GM12864 (cell line): ENCODE measurements at regions not wholly inside any gene's neighbourhood (a gene's known extent, or its start where the extent isn't known, plus 50 kb on each side); places are given as distances from the start of the nearest gene placed in this dataset.

Source experiments
- DNase-seq: peaks from one replicate; pipeline ENCODE4 v3.0.0-alpha.2; 2011; ENCODE audit warnings: low read depth
- H3K4me3 ChIP-seq: 2 replicates; pipeline ENCODE4 v1.5.1; 2011; ENCODE audit warnings: mild to moderate bottlenecking, low read depth, low read length, control low read depth
- TF ChIP-seq, protein P1 (sequence below): IDR thresholded peaks from 2 replicates; pipeline ENCODE4 v1.5.1; 2011; ENCODE audit warnings: low read depth, mild to moderate bottlenecking, moderate library complexity, low read length, control low read depth, inconsistent platforms; ENCODE audit errors: missing control alignments

GRCh38 chr5:54695198-54695966 is 177.8 kb downstream of the SNX18 start:
- no peak for DNase-seq
- H3K4me3 ChIP-seq: no peak overlapping the region
- TF ChIP-seq, protein P1, sequence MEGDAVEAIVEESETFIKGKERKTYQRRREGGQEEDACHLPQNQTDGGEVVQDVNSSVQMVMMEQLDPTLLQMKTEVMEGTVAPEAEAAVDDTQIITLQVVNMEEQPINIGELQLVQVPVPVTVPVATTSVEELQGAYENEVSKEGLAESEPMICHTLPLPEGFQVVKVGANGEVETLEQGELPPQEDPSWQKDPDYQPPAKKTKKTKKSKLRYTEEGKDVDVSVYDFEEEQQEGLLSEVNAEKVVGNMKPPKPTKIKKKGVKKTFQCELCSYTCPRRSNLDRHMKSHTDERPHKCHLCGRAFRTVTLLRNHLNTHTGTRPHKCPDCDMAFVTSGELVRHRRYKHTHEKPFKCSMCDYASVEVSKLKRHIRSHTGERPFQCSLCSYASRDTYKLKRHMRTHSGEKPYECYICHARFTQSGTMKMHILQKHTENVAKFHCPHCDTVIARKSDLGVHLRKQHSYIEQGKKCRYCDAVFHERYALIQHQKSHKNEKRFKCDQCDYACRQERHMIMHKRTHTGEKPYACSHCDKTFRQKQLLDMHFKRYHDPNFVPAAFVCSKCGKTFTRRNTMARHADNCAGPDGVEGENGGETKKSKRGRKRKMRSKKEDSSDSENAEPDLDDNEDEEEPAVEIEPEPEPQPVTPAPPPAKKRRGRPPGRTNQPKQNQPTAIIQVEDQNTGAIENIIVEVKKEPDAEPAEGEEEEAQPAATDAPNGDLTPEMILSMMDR: no peak

- DNase-seq: no peak
- TF ChIP-seq, protein P1: no peak
- no peak overlapping the region for H3K4me3 ChIP-seq
Measured at GRCh38 chr5:54693936-54694657, 176.5 kb downstream of the SNX18 start.

DNA sequence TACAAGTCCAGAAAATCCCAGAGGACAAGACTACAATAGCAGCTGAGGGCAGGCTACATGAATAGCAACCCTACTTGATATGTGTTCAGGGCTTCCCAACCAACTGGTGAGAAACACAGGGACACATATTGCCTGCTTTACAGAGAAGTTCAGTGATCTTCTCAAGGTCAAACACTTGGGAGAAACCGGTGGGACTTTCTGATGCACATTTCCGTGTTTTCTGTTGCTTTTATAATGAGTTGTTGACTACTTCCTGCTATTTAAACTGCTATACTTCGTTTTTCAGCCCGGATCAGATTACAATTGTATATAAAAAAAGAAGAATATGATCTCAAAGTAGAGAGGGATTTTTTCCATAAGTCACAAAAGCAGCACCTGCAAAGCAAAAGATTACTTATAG is 175.1 kb downstream of the SNX18 start:
- H3K4me3 ChIP-seq: no peak overlapping the region
- TF ChIP-seq, protein P1: no peak
- no peak for DNase-seq

DNA sequence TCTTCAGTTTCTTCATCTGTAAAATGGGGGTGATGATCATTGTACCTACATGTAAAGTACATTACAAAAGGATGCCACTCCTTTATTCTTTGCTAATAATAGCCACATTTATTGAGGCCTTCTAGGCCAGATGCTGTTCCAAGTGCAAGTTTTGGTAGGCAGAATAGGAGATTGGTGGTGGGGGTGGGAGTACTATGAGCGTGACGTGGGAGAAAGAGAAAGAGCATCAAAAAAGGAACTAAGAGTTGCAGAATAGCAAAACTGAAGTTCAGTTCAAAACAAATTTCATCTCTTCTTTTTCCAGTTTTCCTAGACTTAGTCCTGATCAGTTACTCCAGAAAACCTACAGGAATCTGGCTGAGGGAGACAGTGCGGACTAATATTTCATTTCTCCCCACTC is 174.1 kb downstream of the SNX18 start:
- TF ChIP-seq, protein P1: no peak
- DNase-seq: no peak
- no peak overlapping the region for H3K4me3 ChIP-seq

DNA sequence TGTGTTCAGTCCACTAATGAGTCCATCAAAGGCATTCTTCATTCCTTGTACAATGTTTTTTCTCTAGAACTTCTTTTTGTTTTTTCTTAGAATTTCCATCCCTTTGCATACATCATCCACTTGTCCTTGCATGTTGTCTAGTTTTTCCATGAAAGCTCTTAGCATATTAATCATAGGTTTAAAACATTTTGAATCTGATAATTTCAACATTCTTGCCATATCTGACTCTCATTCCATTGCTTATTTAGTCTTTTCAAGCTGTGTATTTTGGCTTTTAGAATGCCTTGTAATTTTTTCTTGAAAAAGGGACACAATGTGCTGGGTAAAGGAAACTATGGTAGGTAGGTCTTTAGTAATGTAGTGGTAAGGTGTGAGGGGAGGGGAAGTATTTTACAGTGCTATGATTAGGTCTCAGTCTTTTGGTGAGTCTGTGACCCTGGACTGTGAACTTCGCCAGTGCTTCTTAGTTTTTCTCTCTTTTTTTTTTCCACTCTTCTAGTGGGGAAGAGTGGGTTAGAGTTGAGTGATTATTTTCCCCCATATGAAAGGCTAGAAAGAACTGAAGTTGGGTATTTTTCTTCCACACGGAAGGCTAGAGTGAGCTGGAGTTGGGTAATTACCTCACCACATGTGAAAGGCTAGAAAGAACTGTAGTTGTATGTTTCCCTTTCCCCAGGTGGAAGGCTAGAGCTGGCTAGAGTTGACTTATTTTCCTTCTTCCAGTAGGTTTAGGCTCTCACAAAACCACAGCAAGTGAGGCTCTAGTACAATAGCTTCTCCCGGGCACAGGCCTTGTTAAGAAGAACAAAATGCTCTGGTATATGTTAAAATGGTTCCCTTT is 172.1 kb downstream of the SNX18 start:
- TF ChIP-seq, protein P1: no peak
- no peak for DNase-seq

GRCh38 chr5:54680998-54681397 is 163.4 kb downstream of the SNX18 start:
- DNase-seq: no peak
- TF ChIP-seq, protein P1: no peak
- H3K4me3 ChIP-seq: no peak overlapping the region

More for the DNA sequence above, 172.1 kb downstream of the SNX18 start:
- H3K4me3 ChIP-seq: no peak overlapping the region
